Aorta (tissue), 5 donors: ENCODE measurements at regions not wholly inside any gene's neighbourhood (a gene's known extent, or its start where the extent isn't known, plus 50 kb on each side); places are given as distances from the start of the nearest gene placed in this dataset.

Experiments
- ATAC-seq: fragments of 200-7000 bp; cut with Tn5 transposase; one replicate; pipeline ENCODE4 v1.9.1; 2022; ENCODE audit warnings: moderate library complexity; ENCODE audit not compliant: low FRiP score
- DNase-seq, 2 donors: peaks; one replicate each; pipeline ENCODE4 v3.0.0-alpha.2; 2020
- H3K27ac ChIP-seq, 2 donors: one replicate each; pipeline ENCODE4 v1.5.1; 2013; ENCODE audit warnings: low read length in 2 of 2, mild to moderate bottlenecking in 2 of 2, moderate library complexity in 2 of 2, control low read depth in 1 of 2, inconsistent platforms in 1 of 2, low read depth in 1 of 2
- H3K27me3 ChIP-seq, 2 donors: one replicate each; pipeline ENCODE4 v1.6.1; 2013; ENCODE audit warnings: control low read depth in 1 of 2, low read length in 1 of 2, mild to moderate bottlenecking in 1 of 2, moderate library complexity in 1 of 2; ENCODE audit not compliant: insufficient read depth in 2 of 2, control insufficient read depth in 1 of 2
- H3K36me3 ChIP-seq, 2 donors: one replicate each; pipeline ENCODE4 v1.6.1; 2013; ENCODE audit warnings: control low read depth in 1 of 2, low read length in 1 of 2, mild to moderate bottlenecking in 1 of 2; ENCODE audit not compliant: insufficient read depth in 2 of 2, control insufficient read depth in 1 of 2
- H3K4me1 ChIP-seq, 2 donors: one replicate each; pipeline ENCODE4 v1.6.1; 2013; ENCODE audit warnings: low read length in 2 of 2, control low read depth in 1 of 2, mild to moderate bottlenecking in 1 of 2, moderate library complexity in 1 of 2; ENCODE audit not compliant: insufficient read depth in 2 of 2, control insufficient read depth in 1 of 2
- H3K4me3 ChIP-seq, 2 donors: one replicate each; pipeline ENCODE4 v1.5.1; 2013; ENCODE audit warnings: low read length in 2 of 2, control low read depth in 1 of 2, mild to moderate bottlenecking in 1 of 2
- H3K9me3 ChIP-seq: one replicate; pipeline ENCODE4 v1.6.1; 2013; ENCODE audit warnings: mild to moderate bottlenecking, low read length; ENCODE audit not compliant: control insufficient read depth
- WGBS, 2 donors: extraction: QIAGEN DNeasy Blood & Tissue Kit; methylation state at CpG; one replicate each; pipeline ENCODE4 v1.1.7; 2013; 5-methylcytosine and 5-hydroxymethylcytosine counted together
- intact Hi-C, 2 donors: fragments of 100-400 bp; cut with DNase I; formaldehyde crosslinking; loops; one replicate each; pipeline versions ENCODE4 v1.14.2 to v1.15.0; 2022
- donor health status: healthy with polysubstance abuse.
- donor health status: Bipolar disorder and iron deficiency.
- donor health status: DM: no; HTN: no; CAD: no.
- donor health status: DM: no; HTN: no; CAD: no.
- donor health status: DM: yes; HTN: yes; CAD: no.

DNA sequence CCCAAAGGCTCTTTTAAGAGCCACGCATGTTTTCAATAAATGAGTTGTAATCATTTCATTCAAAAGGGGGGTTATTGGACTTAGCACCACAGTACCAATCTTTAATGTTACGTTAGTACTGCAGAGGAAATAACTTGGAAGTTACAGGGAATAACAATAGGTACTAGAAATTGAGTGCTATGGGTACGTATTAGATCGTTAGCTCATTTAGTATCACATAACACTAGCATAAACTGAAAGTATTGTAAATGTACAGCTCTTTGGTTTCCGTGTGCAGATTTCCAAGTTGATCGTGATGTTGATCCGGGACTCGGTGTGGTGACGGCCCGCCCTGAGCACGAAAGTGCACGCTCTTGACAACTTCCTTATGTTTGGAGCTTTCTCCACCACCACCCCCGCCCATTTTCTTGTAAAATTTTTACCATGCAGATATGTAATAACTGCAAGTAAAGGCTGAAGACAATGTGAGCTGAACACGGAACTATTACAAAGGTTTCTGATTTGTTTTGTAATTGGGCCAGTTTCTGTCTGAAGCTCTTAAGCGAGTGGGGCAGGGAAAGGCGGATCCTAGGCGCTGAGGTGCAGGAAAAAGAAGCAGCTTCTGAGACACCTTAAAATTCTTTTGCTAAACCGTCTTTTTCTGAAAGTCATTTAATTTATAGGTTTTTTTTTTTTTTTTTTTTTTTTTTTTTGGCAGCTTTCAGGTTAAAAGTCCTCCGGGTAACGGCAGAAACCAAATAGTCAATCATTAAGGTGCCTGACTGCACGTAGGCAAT lies 71.5 kb downstream of the HFE start:
- no peaks in the 10 kb centered on the region for H3K9me3 ChIP-seq
- intact Hi-C loops: loop anchor here in 1 of 2 donors (5.0 kb wide), 2 partner anchors 39 to 989 kb away; a partner anchor contains a TSS
- peak overlapping the region; percentile 64 to 94 for H3K27ac ChIP-seq
- peak; percentile 34 for ATAC-seq
- H3K27me3 ChIP-seq: peaks cover 0 to 4% of the 10 kb centered on the region in 2 donors
- no peaks in the 10 kb centered on the region for H3K36me3 ChIP-seq
- WGBS, 2 donors: 0% methylated on average over 21 of the region's 21 CpGs
- peak overlapping the region; percentile 76 to 99 for H3K4me3 ChIP-seq
- DNase-seq: peak; percentile 80 to 82
- H3K4me1 ChIP-seq: peaks cover 0 to 4% of the 10 kb centered on the region in 2 donors

DNA sequence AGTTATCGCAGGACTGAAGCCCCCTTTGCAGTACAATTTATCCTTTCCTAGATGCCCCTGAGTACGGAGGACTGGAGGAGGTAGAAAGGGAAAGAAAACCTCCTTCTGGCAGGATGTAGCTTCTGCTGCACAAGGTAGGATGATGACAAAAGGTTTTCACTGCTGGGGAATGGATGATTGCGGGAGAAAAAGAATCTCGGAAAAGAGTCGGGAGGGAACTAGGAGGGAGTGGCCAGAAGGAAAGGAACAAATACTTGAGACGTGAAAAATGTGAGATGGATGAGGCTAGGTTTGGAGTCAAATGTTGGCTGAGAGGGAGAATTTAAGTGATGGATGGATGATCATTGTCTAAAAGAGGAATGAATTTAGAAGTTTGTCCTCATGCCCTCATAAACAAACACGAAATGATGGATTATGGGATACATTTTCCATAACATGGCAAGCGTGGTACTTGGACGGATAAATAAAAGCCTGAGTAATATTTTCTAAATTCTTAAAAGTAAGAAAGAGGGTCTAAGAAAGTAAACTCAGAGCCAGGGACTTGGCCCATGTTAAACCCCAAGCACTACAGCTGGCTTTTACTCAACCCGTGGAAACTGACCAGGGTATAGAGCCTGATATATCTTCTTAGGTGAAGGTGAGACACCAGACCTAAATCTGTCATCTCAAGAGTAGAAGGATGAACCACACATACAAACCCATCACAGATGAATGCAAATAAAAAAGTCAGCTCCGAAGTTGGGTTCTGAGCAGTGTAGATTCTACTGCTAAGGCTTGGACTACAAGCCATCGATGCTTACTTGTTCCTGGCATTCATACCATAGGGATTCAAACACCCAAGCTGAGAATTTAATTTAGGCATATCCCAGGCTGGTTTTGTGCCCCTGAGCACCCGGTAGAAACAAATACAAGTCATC lies 72.4 kb downstream of the HFE start:
- H3K27ac ChIP-seq: peak overlapping the region in 1 of 2 donors; percentile 65
- WGBS, 2 donors: 11 to 15% methylated on average over 13 of the region's 13 CpGs
- DNase-seq: no peak
- H3K27me3 ChIP-seq: peaks cover 0 to 4% of the 10 kb centered on the region in 2 donors
- peak overlapping the region; percentile 76 to 99 for H3K4me3 ChIP-seq
- intact Hi-C loops: loop anchor here in 1 of 2 donors (5.0 kb wide), 2 partner anchors 38 to 988 kb away; a partner anchor contains a TSS
- ATAC-seq: no peak
- no peaks in the 10 kb centered on the region for H3K9me3 ChIP-seq
- H3K4me1 ChIP-seq: peaks cover 0 to 4% of the 10 kb centered on the region in 2 donors
- peaks cover 0 to 3% of the 10 kb centered on the region in 2 donors for H3K36me3 ChIP-seq

DNA sequence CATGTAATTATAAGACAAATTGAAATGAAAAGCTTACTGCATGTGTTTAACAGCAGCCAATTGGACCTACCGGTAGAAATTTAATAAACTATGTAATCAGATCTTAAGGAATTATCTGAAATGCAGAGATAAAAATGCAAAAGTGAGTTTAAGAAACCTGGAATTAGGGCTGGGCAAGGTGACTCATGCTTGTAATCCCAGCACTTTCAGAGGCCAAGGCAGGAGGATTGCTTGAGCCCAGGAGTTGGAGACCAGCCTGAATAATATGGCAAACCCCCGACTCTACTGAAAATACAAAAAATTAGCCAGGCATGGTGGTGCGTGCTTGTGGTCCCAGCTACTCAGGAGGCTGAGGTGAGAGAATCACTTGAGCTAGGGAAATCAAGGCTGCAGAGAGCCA lies 74.1 kb downstream of the HFE start:
- Histone ChIP-seq H3K27me3 (peaks cover 0 to 2% of the 10 kb centered on the region in 2 donors), H3K9me3 (no peaks in the 10 kb centered on the region), H3K27ac (no peak overlapping the region), H3K4me3 (no peak overlapping the region), H3K4me1 (peaks cover 0 to 4% of the 10 kb centered on the region in 2 donors), H3K36me3 (peaks cover 0 to 3% of the 10 kb centered on the region in 2 donors)
- ATAC-seq: no peak
- DNase-seq: no peak
- intact Hi-C loops: no loop called here
- whole genome bisulfite sequencing, 2 donors: 95 to 97% methylated on average over 3 of the region's 3 CpGs

DNA sequence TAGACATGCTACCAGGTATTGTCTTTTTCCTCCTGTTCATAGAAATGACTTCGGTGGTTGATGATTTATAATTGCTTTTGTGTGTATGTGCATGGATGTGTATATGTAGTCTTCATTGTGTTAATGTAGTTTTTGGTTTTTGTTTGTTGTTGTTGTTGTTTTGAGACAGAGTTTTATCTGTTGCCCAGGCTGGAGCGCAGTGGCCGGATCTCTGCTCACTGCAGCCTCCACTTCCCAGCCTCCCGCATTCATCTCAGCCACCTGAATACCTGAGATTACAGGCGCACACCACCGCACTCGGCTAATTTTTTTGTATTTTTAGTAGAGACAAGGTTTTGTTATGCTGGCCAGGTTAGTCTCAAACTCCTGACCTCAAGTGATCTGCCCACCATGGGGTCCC lies 75.2 kb downstream of the HFE start:
- ATAC-seq (no peak), DNase-seq (no peak)
- Histone ChIP-seq H3K9me3 (no peaks in the 10 kb centered on the region), H3K4me3 (no peak overlapping the region), H3K27ac (no peak overlapping the region), H3K4me1 (peaks cover 0 to 4% of the 10 kb centered on the region in 2 donors), H3K36me3 (peaks cover 0 to 3% of the 10 kb centered on the region in 2 donors), H3K27me3 (no peaks in the 10 kb centered on the region)
- intact Hi-C loops: no loop called here
- 92 to 94% methylated on average over 7 of the region's 7 CpGs for WGBS, 2 donors

DNA sequence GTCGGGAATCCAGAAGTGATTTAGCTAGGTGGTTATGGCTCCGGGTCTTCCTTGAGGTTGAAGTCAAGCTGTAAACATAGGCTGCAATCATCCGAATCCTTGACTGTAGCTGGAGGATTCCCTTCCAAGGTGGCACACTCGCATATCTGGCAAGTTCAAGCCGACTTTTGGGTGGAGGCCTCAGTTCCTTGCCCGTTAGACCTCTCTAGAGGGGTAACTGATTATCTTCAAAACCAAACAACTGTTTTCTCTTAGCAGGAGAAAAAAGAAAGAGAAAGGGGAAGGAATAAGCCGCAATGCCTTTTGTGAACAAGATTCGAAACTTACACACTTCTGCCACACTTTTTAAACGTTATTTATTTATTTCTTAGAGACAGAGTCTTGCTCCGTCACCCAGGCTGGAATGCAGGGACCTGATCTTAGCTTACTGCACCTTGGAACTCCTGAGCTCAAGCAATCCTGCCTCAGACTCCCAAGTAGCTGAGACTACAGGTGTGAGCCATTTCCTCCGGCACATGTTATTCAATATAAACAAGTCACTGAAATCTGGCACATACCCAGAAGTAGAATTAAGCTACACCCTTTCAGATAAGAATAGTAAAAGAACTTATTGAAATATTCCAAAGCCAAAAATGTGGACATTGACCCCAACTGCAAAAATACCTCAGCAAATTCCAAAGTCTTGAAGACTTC lies 76.3 kb downstream of the HFE start:
- H3K4me3 ChIP-seq: no peak overlapping the region
- no peak overlapping the region for H3K27ac ChIP-seq
- no peak for DNase-seq
- WGBS, 2 donors: 88% methylated on average over 11 of the region's 11 CpGs
- ATAC-seq: no peak
- peaks cover 0 to 4% of the 10 kb centered on the region in 2 donors for H3K4me1 ChIP-seq
- H3K27me3 ChIP-seq: no peaks in the 10 kb centered on the region
- intact Hi-C loops: no loop called here
- H3K9me3 ChIP-seq: no peaks in the 10 kb centered on the region
- peaks cover 0 to 3% of the 10 kb centered on the region in 2 donors for H3K36me3 ChIP-seq

- ATAC-seq (no peak), DNase-seq (no peak)
- Histone ChIP-seq H3K27ac (no peak overlapping the region), H3K4me1 (peaks cover 0 to 4% of the 10 kb centered on the region in 2 donors), H3K27me3 (no peaks in the 10 kb centered on the region), H3K4me3 (no peak overlapping the region), H3K36me3 (peaks cover 0 to 3% of the 10 kb centered on the region in 2 donors), H3K9me3 (no peaks in the 10 kb centered on the region)
- WGBS, 2 donors: 56 to 59% methylated on average over 1 of the region's 1 CpG
- intact Hi-C loops: no loop called here
Measured at GRCh38 chr6:26164120-26164505, 76.9 kb downstream of the HFE start.

GRCh38 chr6:26165261-26165790 lies 78.1 kb downstream of the HFE start:
- Histone ChIP-seq H3K27ac (no peak overlapping the region), H3K36me3 (peaks cover 0 to 3% of the 10 kb centered on the region in 2 donors), H3K4me1 (no peaks in the 10 kb centered on the region), H3K9me3 (no peaks in the 10 kb centered on the region), H3K4me3 (no peak overlapping the region), H3K27me3 (no peaks in the 10 kb centered on the region)
- intact Hi-C loops: no loop called here
- WGBS, 2 donors: 87 to 89% methylated on average over 6 of the region's 6 CpGs
- DNase-seq (no peak), ATAC-seq (no peak)

DNA sequence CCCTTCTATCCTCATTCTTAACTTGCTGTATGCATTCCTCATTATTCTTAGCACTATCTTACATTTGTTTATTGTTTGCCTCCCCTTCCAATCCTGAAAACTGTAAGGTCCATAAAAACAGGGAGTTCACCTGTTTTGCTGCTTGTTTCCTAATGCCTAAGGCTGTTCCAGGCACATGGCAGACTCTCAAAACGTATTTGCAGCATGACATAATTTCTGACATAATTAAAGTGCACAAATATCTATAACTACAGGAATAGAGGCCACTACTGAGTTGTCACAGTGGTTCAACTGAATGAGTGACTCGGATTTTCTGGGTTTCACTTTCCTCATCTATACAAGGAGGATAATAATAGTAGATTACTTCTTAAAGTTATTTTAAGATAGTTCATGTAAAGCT lies 83.0 kb downstream of the HFE start:
- H3K4me3 ChIP-seq: no peak overlapping the region
- no peak for DNase-seq
- 44 to 48% methylated on average over 2 of the region's 2 CpGs for WGBS, 2 donors
- intact Hi-C loops: loop anchor here (5.0 to 10.0 kb wide), 4 partner anchors 37 to 962 kb away; a partner anchor contains a TSS
- H3K4me1 ChIP-seq: peaks cover 0 to 1% of the 10 kb centered on the region in 2 donors
- no peaks in the 10 kb centered on the region for H3K36me3 ChIP-seq
- ATAC-seq: no peak
- no peaks in the 10 kb centered on the region for H3K9me3 ChIP-seq
- H3K27me3 ChIP-seq: no peaks in the 10 kb centered on the region
- no peak overlapping the region for H3K27ac ChIP-seq
